GM12878 (cell line): ENCODE measurements at regions not wholly inside any gene's neighbourhood (a gene's known extent, or its start where the extent isn't known, plus 50 kb on each side); places are given as distances from the start of the nearest gene placed in this dataset.

ENCODE experiments used
- ASH2L ChIP-seq: fragments of 300-600, 200-600 bp; sonication (generic); IDR thresholded peaks from 2 replicates; pipeline ENCODE4 v1.6.1; 2017; ENCODE audit warnings: low read depth, mild to moderate bottlenecking, borderline replicate concordance
- BCL11A ChIP-seq: IDR thresholded peaks from 2 replicates; pipeline ENCODE4 v1.6.1; 2011; ENCODE audit warnings: low read depth, low read length
- BRCA1 ChIP-seq: IDR thresholded peaks from 2 replicates; pipeline ENCODE4 v1.6.1; 2011; ENCODE audit warnings: low read depth, low read length, improper control_type of control experiment
- CBX3 ChIP-seq: fragments of 200-600 bp; sonication (generic); IDR thresholded peaks from 2 replicates; pipeline ENCODE4 v1.6.1; 2016; ENCODE audit warnings: low read depth, borderline replicate concordance
- DPF2 ChIP-seq: fragments of 450-650 bp; IDR thresholded peaks from 2 replicates; pipeline ENCODE4 v1.6.1; 2017; ENCODE audit warnings: mild to moderate bottlenecking
- E4F1 ChIP-seq: fragments of 450-650 bp; IDR thresholded peaks from 2 replicates; pipeline ENCODE4 v1.6.1; 2018; ENCODE audit warnings: borderline replicate concordance, mild to moderate bottlenecking; ENCODE audit not compliant: partially characterized antibody
- EED ChIP-seq: sonication (generic); IDR thresholded peaks from 2 replicates; pipeline ENCODE4 v1.6.1; 2016; ENCODE audit warnings: antibody characterized with exemption, low read depth
- JUNB ChIP-seq: IDR thresholded peaks from 2 replicates; pipeline ENCODE4 v1.6.1; 2016; ENCODE audit warnings: antibody characterized with exemption, mild to moderate bottlenecking
- MYC ChIP-seq: IDR thresholded peaks from 2 replicates; pipeline ENCODE4 v1.6.1; 2011; ENCODE audit warnings: mild to moderate bottlenecking, low read length, moderate library complexity, inconsistent platforms; ENCODE audit not compliant: insufficient read depth, insufficient replicate concordance, insufficient read length, severe bottlenecking
- NFYB ChIP-seq: IDR thresholded peaks from 2 replicates; pipeline ENCODE4 v1.6.1; 2011; ENCODE audit warnings: low read depth, mild to moderate bottlenecking, low read length, improper control_type of control experiment, moderate library complexity; ENCODE audit not compliant: insufficient read depth
- PKNOX1 ChIP-seq: fragments of 450-650 bp; IDR thresholded peaks from 2 replicates; pipeline ENCODE4 v1.6.1; 2016; ENCODE audit warnings: mild to moderate bottlenecking
- RAD21 ChIP-seq: IDR thresholded peaks from 2 replicates; pipeline ENCODE4 v1.6.1; 2011; ENCODE audit warnings: mild to moderate bottlenecking, low read depth, low read length, moderate library complexity; ENCODE audit not compliant: insufficient read depth
- RFX5 ChIP-seq: IDR thresholded peaks from 2 replicates; pipeline ENCODE4 v1.6.1; 2011; ENCODE audit warnings: low read depth, low read length, improper control_type of control experiment
- RUNX3 ChIP-seq: IDR thresholded peaks from 2 replicates; pipeline ENCODE4 v1.6.1; 2012; ENCODE audit warnings: low read length, inconsistent platforms
- SIN3A ChIP-seq: IDR thresholded peaks from 2 replicates; pipeline ENCODE4 v1.6.1; 2012; ENCODE audit warnings: low read depth, low read length, improper control_type of control experiment
- SUPT20H ChIP-seq: IDR thresholded peaks from 2 replicates; pipeline ENCODE4 v1.6.1; 2011; ENCODE audit warnings: low read depth, mild to moderate bottlenecking, low read length, moderate library complexity, borderline replicate concordance; ENCODE audit not compliant: control insufficient read depth
- YBX1 ChIP-seq: fragments of 450-650 bp; IDR thresholded peaks from 2 replicates; pipeline ENCODE4 v1.6.1; 2016; ENCODE audit warnings: antibody characterized with exemption
- ZBED1 ChIP-seq: IDR thresholded peaks from 2 replicates; pipeline ENCODE4 v1.6.1; 2016; ENCODE audit warnings: borderline replicate concordance
- ZNF622 ChIP-seq: fragments of 450-650 bp; IDR thresholded peaks from 2 replicates; pipeline ENCODE4 v1.6.1; 2017; ENCODE audit warnings: mild to moderate bottlenecking, inconsistent platforms
- TF ChIP-seq, protein P1 (sequence below): fragments of 450-650 bp; conservative IDR thresholded peaks from 2 replicates; pipeline ENCODE4 v1.6.1; 2017; ENCODE audit warnings: mild to moderate bottlenecking, moderate library complexity
- TF ChIP-seq, protein P2 (sequence below): fragments of 150-350 bp; IDR thresholded peaks from 2 replicates; pipeline ENCODE4 v1.6.1; 2014; ENCODE audit warnings: mild to moderate bottlenecking, low read depth, low read length
- TF ChIP-seq, protein P3 (sequence below): IDR thresholded peaks from 2 replicates; pipeline ENCODE4 v1.6.1; 2012; ENCODE audit warnings: low read depth, low read length, improper control_type of control experiment

DNA sequence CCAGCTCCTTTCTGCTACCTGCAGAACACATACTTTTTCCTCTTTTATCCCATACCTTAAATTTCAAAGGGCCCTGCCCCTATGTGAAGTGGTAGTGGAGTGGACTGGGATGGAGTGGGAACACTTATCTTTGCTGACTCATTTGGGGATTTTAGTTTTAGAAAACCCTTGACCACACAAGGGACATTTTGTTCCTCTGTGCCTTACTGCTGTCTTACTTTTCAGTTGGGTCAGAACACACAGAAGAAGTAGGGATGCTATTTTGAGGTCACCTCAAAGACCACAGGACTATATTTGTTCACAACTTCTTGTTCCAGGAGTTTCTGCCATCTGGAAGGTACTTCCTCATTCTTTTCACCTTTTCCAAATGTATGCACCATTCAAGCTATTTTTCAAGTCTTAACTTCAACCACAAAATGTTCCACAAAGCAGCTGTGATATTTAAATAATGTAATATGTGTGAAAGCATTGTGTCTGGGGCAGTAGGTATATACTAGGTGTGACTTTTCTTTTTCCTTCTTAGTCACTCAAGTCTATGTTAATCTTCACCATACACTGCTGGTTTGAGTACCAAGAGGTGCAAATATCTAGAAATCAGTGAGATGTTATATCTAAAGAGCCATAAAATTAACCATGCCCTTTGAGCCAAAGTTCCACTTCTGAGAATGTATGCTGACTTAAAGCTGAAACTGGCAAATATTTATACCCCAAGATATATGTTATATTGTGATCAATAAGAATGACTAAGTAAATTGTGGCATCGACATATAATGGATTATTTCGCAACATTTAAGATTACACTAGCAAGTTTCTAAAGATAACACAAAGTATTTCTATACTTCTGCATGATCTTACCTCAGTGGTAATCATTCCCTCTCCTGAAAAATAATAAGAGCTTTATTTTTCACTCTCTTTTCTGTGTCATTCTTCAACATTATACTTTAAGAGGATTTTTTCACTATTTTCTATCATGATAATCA lies 308.5 kb downstream of the MRPL39 start (continued):
- TF ChIP-seq E4F1: no peak
- peak; percentile 99 for TF ChIP-seq DPF2
- no peak for TF ChIP-seq PKNOX1
- 0 out of 2 replicates have a peak, but pooled peaks have one; percentile 78 for TF ChIP-seq ZBED1
- peak; percentile 93 for TF ChIP-seq JUNB
- TF ChIP-seq RAD21: no peak
- TF ChIP-seq CBX3: no peak
- TF ChIP-seq, protein P1, sequence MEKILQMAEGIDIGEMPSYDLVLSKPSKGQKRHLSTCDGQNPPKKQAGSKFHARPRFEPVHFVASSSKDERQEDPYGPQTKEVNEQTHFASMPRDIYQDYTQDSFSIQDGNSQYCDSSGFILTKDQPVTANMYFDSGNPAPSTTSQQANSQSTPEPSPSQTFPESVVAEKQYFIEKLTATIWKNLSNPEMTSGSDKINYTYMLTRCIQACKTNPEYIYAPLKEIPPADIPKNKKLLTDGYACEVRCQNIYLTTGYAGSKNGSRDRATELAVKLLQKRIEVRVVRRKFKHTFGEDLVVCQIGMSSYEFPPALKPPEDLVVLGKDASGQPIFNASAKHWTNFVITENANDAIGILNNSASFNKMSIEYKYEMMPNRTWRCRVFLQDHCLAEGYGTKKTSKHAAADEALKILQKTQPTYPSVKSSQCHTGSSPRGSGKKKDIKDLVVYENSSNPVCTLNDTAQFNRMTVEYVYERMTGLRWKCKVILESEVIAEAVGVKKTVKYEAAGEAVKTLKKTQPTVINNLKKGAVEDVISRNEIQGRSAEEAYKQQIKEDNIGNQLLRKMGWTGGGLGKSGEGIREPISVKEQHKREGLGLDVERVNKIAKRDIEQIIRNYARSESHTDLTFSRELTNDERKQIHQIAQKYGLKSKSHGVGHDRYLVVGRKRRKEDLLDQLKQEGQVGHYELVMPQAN: 0 out of 2 replicates have a peak, but pooled peaks have one; percentile 2
- TF ChIP-seq NFYB: no peak
- no peak for TF ChIP-seq RFX5
- no peak for TF ChIP-seq SUPT20H
- TF ChIP-seq SIN3A: no peak
- no peak for TF ChIP-seq YBX1
- TF ChIP-seq BRCA1: no peak
- TF ChIP-seq MYC: no peak
- no peak for TF ChIP-seq ASH2L
- TF ChIP-seq, protein P2, sequence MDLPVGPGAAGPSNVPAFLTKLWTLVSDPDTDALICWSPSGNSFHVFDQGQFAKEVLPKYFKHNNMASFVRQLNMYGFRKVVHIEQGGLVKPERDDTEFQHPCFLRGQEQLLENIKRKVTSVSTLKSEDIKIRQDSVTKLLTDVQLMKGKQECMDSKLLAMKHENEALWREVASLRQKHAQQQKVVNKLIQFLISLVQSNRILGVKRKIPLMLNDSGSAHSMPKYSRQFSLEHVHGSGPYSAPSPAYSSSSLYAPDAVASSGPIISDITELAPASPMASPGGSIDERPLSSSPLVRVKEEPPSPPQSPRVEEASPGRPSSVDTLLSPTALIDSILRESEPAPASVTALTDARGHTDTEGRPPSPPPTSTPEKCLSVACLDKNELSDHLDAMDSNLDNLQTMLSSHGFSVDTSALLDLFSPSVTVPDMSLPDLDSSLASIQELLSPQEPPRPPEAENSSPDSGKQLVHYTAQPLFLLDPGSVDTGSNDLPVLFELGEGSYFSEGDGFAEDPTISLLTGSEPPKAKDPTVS: no peak
- TF ChIP-seq RUNX3: peak; percentile 100
- TF ChIP-seq EED: peak; percentile 99
- TF ChIP-seq ZNF622: no peak
- peak; percentile 93 for TF ChIP-seq BCL11A
- TF ChIP-seq, protein P3, sequence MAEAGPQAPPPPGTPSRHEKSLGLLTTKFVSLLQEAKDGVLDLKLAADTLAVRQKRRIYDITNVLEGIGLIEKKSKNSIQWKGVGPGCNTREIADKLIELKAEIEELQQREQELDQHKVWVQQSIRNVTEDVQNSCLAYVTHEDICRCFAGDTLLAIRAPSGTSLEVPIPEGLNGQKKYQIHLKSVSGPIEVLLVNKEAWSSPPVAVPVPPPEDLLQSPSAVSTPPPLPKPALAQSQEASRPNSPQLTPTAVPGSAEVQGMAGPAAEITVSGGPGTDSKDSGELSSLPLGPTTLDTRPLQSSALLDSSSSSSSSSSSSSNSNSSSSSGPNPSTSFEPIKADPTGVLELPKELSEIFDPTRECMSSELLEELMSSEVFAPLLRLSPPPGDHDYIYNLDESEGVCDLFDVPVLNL: no peak
